Esophagus (tissue), 2 donors: ENCODE measurements at regions not wholly inside any gene's neighbourhood (a gene's known extent, or its start where the extent isn't known, plus 50 kb on each side); places are given as distances from the start of the nearest gene placed in this dataset.
"Not testable (repeated sequence)": the region's sequence is repeated elsewhere in the genome, so short reads cannot be mapped to it uniquely, and the experiment has no call there.

Experiments used
- H3K27ac ChIP-seq, 2 donors: one replicate each; pipeline ENCODE4 v1.5.1; 2013; ENCODE audit warnings: low read depth in 2 of 2, mild to moderate bottlenecking in 2 of 2, inconsistent platforms in 1 of 2, low read length in 1 of 2, moderate library complexity in 1 of 2
- H3K27me3 ChIP-seq, 2 donors: one replicate each; pipeline ENCODE4 v1.6.1; 2013; ENCODE audit warnings: low read length in 2 of 2, control low read depth in 1 of 2, mild to moderate bottlenecking in 1 of 2; ENCODE audit not compliant: insufficient read depth in 2 of 2, control insufficient read depth in 1 of 2
- H3K36me3 ChIP-seq, 2 donors: one replicate each; pipeline ENCODE4 v1.6.1; 2013; ENCODE audit warnings: low read length in 1 of 2; ENCODE audit not compliant: control insufficient read depth in 2 of 2, insufficient read depth in 2 of 2
- H3K4me1 ChIP-seq, 2 donors: one replicate each; pipeline ENCODE4 v1.6.1; 2013; ENCODE audit warnings: low read length in 1 of 2; ENCODE audit not compliant: control insufficient read depth in 2 of 2, insufficient read depth in 2 of 2
- H3K4me3 ChIP-seq, 2 donors: one replicate each; pipeline ENCODE4 v1.5.1; 2013; ENCODE audit warnings: low read length in 2 of 2, mild to moderate bottlenecking in 2 of 2, low read depth in 1 of 2, moderate library complexity in 1 of 2
- H3K9me3 ChIP-seq, 2 donors: one replicate each; pipeline ENCODE4 v1.6.1; 2013; ENCODE audit warnings: mild to moderate bottlenecking in 2 of 2, low read depth in 1 of 2, low read length in 1 of 2, moderate library complexity in 1 of 2; ENCODE audit not compliant: control insufficient read depth in 2 of 2, insufficient read depth in 1 of 2
- WGBS, 2 donors: extraction: QIAGEN DNeasy Blood & Tissue Kit; methylation state at CpG; one replicate each; pipeline ENCODE4 v1.1.7; 2013; 5-methylcytosine and 5-hydroxymethylcytosine counted together
- donor health status: healthy with polysubstance abuse.
- donor health status: Bipolar disorder and iron deficiency.

DNA sequence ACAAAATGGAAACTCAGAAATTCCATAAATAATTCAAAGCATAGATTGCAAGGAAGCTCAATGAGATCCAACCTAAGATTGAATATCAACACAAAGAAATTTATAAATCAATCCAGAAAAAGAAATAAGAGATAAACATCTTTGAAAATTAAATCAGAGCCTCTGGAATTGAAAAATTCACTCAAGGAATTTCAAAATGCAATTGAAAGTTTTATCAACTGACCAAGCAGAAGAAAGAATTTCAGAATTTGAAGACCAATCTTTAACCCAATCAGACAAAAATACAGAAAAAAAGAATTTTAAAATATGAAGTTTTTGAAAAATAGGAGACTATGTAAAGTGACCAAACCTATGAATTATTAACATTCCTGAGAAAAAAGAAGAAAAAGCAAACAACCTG is 134.1 kb downstream of the GASK1B start:
- Histone ChIP-seq H3K27me3 (no peaks in the 10 kb centered on the region), H3K4me3 (no peak overlapping the region), H3K27ac (no peak overlapping the region), H3K36me3 (no peaks in the 10 kb centered on the region), H3K4me1 (no peaks in the 10 kb centered on the region), H3K9me3 (peaks cover 7% of the 10 kb centered on the region in 2 donors)

DNA sequence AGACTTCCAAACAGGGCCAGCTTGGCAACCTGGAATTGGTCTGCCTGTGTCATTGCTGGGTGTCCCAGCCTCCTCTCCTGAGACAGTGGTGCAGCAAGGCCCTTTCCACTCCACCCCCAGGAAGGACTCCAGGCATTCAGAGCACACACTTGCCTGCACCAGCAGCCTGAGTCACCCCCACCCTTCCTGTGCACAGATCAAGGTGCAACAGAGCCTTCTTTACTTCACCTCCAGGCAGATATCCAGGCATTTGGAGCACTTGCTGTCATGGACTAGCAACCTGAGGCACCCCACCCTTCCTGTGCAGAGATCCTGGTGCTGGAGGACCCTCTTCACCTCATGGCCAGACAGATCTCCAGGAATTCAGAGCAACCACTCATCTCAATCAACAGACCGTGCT is 135.8 kb downstream of the GASK1B start:
- Histone ChIP-seq H3K27me3 (no peaks in the 10 kb centered on the region), H3K4me1 (no peaks in the 10 kb centered on the region), H3K36me3 (no peaks in the 10 kb centered on the region), H3K9me3 (peaks cover 7% of the 10 kb centered on the region in 2 donors), H3K27ac (no peak overlapping the region), H3K4me3 (no peak overlapping the region)
- 92 to 100% methylated on average over 1 of the region's 1 CpG for WGBS, 2 donors

DNA sequence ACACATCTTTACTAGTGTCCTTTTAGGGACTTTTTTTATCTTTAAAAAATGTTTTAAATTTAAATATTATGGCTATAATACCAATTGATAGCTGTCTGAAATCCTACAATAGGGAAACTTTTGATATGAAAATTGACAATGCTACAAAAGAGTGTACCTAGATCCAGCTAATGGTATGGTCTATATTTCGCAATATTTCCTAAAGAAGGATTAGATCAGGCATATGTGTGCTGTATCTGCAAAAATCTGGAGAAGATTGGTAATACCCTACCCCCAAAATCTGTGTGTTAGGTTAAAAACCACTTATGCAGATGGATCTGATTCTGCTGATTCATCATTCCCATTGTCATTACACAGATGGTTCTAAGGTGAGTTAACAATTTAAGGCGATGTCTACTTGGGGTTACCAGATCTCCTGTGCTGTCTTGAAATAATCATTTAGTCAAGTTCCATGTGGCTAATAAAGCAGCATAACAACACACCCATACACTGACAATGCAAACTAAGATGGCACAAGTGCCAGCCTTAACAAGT is 137.1 kb downstream of the GASK1B start:
- Histone ChIP-seq H3K9me3 (peaks cover 7% of the 10 kb centered on the region in 2 donors), H3K27me3 (no peaks in the 10 kb centered on the region), H3K36me3 (no peaks in the 10 kb centered on the region), H3K27ac (no peak overlapping the region), H3K4me1 (no peaks in the 10 kb centered on the region), H3K4me3 (no peak overlapping the region)
- 85 to 87% methylated on average over 2 of the region's 2 CpGs for WGBS, 2 donors

DNA sequence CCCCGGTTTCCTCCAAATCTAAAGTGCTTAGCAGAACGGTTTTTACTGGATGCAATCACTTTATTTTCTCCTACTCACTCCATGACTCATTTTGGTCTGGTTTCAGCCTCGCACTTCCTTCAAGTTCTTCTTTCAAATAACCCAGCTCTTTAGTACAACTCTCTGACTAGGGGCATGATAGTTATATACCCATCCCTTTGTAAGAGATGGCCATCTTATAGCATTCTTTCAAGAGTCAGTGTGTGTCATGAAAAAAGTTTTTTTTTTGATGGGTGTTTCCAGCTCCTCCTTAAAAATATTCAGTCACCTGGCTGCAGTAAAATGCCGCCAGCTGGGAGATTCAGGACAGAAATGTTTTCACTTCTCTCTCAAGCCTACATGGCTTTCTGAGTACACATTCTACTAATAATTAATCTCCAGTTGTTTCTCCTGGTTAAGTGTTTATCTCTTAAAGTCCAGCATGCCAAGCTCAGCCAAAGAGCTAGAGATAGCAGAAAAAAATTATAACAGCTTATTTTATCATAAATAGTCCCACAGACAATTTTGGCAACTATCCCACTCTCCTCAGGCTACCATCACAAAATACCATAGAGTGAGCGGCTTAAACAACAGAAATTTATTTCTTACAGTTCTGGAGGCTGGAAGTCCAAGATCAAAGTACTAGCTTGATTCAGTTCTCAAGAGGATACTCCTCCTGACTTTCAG is 139.3 kb downstream of the GASK1B start:
- Histone ChIP-seq H3K4me3 (no peak overlapping the region), H3K36me3 (no peaks in the 10 kb centered on the region), H3K27ac (no peak overlapping the region), H3K27me3 (no peaks in the 10 kb centered on the region), H3K4me1 (no peaks in the 10 kb centered on the region), H3K9me3 (peaks cover 7% of the 10 kb centered on the region in 2 donors)
- WGBS, 2 donors = 39 to 53% methylated on average over 5 of the region's 5 CpGs

DNA sequence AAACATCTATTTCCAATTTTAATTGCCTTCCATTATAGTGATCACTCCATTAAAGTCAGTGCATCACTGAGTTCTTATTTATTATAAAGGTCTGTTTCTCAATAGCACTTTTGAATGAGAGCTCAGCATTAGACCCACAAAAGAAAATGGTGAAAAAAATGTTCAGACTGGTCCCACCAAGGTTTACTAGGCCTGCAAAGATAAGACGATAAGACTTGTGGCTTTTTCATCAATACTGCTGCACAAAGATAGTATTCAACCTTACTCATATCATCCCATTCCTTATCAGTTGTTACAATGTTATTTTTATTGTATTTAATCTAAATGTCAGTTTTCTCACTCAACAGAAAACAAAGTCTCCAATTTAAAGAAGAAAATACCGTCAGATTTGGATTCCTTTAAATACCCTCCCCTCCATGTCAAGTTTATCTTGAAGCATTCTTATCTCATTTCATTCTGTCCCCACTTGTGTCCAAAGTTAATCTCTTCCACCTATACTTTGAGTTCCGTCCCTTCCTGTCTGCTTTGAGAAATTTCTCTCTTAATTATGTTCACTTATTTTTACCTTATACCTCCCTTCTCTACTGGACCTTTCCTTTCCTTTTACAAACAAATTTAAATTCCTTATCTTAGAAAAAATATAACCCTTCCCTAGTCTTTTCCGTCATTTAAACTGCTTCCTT is 140.0 kb downstream of the GASK1B start:
- WGBS, 2 donors = 52 to 64% methylated on average over 4 of the region's 4 CpGs
- no peak overlapping the region for H3K4me3 ChIP-seq
- H3K27ac ChIP-seq = no peak overlapping the region
- no peaks in the 10 kb centered on the region for H3K27me3 ChIP-seq
- H3K9me3 ChIP-seq = peaks cover 7% of the 10 kb centered on the region in 2 donors
- H3K36me3 ChIP-seq = no peaks in the 10 kb centered on the region
- no peaks in the 10 kb centered on the region for H3K4me1 ChIP-seq

DNA sequence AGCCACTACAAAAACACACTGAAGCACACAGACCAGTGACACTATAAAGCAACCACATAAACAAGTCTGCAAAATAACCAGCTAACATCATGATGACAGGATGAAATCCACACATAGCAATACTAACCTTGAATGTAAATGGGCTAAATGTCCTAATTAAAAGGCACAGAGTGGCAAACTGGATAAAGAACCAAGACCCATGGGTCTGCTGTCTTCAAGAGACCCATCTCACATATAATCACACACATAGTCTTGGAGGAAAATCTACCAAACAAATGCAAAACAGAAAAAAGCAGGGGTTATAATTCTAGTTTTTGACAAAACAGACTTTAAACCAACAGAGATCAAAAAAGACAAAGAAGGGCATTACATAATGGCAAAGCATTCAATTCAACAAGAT is 144.4 kb downstream of the GASK1B start:
- H3K27ac ChIP-seq, H3K9me3 ChIP-seq, H3K4me1 ChIP-seq, H3K27me3 ChIP-seq, H3K4me3 ChIP-seq, H3K36me3 ChIP-seq: not testable (repeated sequence)

DNA sequence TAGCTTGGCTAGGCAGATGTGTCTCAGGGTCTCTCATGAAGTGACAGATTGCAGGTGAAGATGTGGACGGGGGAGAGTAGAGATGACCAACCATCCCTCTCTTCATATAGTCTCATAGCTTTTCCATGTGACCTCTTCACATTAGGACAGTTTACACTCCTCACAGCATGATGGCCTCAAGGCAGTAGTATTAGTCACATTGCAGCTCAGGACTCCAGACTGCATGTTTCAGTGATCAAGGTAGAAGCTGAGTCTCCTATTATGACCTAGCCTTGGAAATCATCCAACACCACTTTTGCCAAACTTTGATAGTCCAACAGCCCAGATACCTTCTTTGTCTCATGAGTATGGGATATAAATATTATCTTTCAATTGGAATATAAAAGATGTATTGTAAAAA is 147.7 kb downstream of the GASK1B start:
- no peak overlapping the region for H3K27ac ChIP-seq
- no peaks in the 10 kb centered on the region for H3K4me1 ChIP-seq
- no peak overlapping the region for H3K4me3 ChIP-seq
- no peaks in the 10 kb centered on the region for H3K27me3 ChIP-seq
- no peaks in the 10 kb centered on the region for H3K36me3 ChIP-seq
- 74 to 94% methylated on average over 1 of the region's 1 CpG for WGBS, 2 donors
- peaks cover 3% of the 10 kb centered on the region in 2 donors for H3K9me3 ChIP-seq

DNA sequence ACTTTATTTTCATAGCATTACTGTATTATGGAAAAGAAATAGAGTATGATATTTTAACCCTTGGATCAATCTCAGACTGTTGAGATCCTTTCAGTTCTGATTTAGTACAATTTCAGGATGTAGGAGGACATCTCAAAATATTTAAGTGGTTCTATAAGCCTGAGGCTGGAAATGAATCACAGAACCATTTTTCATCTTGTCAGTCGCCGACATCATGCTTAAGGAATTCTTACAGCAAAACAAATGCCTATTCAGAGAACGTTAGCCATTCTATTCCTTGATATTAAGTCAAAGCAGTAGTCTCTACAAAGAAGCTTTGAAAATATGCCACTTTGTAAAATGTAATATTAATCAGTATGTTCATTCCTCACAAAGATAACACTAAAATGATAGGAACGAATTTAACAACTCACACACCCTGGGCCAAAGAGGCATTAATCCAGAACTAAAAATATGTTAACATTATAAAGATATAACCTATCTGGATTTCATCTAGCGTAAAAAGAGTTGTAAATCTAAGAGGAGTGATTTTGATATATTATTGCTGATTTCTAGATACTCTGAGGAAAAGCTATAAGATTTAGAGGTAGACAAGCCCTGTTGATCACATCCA is 152.0 kb downstream of the GASK1B start:
- 34 to 50% methylated on average over 5 of the region's 5 CpGs for WGBS, 2 donors

DNA sequence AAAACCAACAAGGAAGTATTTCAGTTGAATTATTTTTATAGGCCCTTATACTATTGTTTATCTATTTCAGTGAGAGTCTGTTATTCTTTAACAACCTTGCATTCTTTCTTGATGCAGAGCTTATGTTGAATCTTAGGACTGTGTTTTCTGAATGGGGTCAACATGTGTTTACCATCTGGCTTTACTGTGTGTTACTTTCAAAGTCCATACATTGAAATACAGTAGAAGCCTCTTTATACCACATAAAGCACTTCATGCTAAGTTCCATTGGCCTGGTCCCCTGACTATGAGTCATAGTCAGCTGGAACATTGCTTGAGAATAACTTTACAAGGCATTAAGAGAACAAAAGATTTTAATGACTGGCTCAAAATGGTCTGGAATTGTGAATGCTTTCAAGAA is 152.6 kb downstream of the GASK1B start:
- no peak overlapping the region for H3K27ac ChIP-seq
- no peaks in the 10 kb centered on the region for H3K27me3 ChIP-seq
- H3K4me1 ChIP-seq = no peaks in the 10 kb centered on the region
- no peak overlapping the region for H3K4me3 ChIP-seq
- no peaks in the 10 kb centered on the region for H3K36me3 ChIP-seq
- no peaks in the 10 kb centered on the region for H3K9me3 ChIP-seq

More for the DNA sequence above, 152.0 kb downstream of the GASK1B start:
- Histone ChIP-seq H3K4me1 (no peaks in the 10 kb centered on the region), H3K27me3 (no peaks in the 10 kb centered on the region), H3K4me3 (no peak overlapping the region), H3K27ac (no peak overlapping the region), H3K9me3 (peaks cover 0 to under 1% of the 10 kb centered on the region in 2 donors), H3K36me3 (no peaks in the 10 kb centered on the region)
